ENCODE measurements at regions not wholly inside any gene's neighbourhood (a gene's known extent, or its start where the extent isn't known, plus 50 kb on each side); places are given as distances from the start of the nearest gene placed in this dataset.
"Not testable (repeated sequence)": the region's sequence is repeated elsewhere in the genome, so short reads cannot be mapped to it uniquely, and the experiment has no call there.

DNA sequence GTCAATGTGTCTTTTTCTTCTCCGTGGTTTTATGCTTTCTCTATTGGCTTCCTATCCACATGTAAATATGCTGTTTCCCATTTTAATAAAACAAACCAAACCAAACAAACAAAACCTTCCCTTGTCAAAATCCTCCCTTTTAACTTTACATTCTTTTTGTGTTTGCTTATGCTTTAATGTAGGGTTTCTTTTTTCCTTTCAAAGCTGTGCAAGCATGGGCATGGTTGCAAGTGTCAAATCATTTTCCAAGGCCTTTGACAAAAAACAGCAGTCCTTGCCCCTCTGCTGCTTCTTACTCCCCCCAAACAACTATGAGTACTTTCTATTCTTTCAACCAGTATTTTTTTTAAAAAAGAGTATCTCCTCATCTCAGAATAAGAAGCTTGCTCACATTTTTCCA, 66.0 kb upstream of the ACYP2 start:
- H3K4me3 ChIP-seq (ENCODE audit: low read length), result no peak overlapping the region
- H3K4me2 ChIP-seq (ENCODE audit: low read length), result no peak overlapping the region
- no peaks in the 10 kb centered on the region for H3K27me3 ChIP-seq (ENCODE audit: control insufficient read depth, insufficient read depth, low read length)

DNA sequence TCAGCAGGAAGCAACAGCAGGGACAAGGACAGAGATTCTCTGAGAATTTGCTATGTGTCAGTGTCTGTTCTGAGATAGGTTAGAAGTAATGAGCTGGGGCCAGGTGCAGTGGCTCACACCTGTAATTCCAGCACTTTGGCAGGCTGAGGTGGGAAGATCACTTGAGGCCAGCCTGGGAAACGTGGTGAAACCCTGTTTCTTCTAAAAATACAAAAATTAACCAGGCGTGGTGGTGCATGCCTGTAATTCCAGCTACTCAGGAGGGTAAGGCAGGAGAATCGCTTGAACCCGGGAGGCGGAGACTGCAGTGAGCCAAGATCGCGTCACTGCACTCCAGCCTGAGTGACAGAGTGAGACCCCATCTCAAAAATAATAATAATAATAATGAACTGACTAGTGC, 66.5 kb upstream of the ACYP2 start:
- not testable (repeated sequence) for H3K9ac ChIP-seq (ENCODE audit: low read depth, low read length); H3K4me3 ChIP-seq (ENCODE audit: low read length); H3K27me3 ChIP-seq (ENCODE audit: control insufficient read depth, insufficient read depth, low read length); H3K36me3 ChIP-seq (ENCODE audit: insufficient read depth, low read length); H3K4me2 ChIP-seq (ENCODE audit: low read length); H3K4me1 ChIP-seq (ENCODE audit: control insufficient read depth, insufficient read depth, low read length); H3K9me3 ChIP-seq (replicated peaks; ENCODE audit: low read length)

More for the DNA sequence above, 66.0 kb upstream of the ACYP2 start:
- no peaks in the 10 kb centered on the region for H3K4me1 ChIP-seq (ENCODE audit: control insufficient read depth, insufficient read depth, low read length)
- no peaks in the 10 kb centered on the region for H3K36me3 ChIP-seq (ENCODE audit: insufficient read depth, low read length)
- no peak overlapping the region for H3K9ac ChIP-seq (ENCODE audit: low read depth, low read length)
- no peaks in the 10 kb centered on the region for H3K9me3 ChIP-seq (replicated peaks; ENCODE audit: low read length)

DNA sequence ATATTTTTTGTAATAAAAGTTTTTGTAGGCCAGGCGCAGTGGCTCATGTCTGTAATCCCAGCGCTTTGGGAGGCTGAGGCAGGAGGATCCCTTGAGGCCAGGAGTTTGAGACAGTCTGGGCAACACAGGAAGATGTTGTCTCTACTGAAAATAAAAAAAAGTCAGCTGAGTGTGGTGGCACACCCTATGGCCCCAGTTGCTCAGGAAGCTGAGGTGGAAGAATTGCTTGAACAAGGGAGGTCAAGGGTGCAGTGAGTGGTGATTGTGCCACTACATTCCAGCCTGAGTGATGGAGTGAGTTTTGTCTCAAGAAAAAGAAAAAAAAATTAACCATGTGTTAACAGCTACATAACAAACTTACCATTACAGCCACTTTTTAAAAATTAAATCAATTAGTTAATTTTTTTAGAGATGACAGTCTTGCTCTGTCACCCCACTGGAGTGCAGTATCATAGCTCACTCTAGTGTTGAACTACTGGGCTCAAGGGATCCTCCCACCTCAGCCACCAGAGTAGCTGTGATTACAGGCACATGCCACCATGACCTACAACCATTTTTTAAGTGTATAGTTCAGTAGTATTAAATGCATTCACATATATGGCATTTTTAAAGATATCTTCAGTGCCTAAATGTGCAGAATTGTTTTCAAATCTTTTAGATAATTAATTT, 67.2 kb upstream of the ACYP2 start:
- Histone ChIP-seq H3K4me2 (ENCODE audit: low read length) (no peak overlapping the region), H3K9me3 (replicated peaks; ENCODE audit: low read length) (no peaks in the 10 kb centered on the region), H3K4me3 (ENCODE audit: low read length) (no peak overlapping the region), H3K4me1 (ENCODE audit: control insufficient read depth, insufficient read depth, low read length) (no peaks in the 10 kb centered on the region), H3K9ac (ENCODE audit: low read depth, low read length) (no peak overlapping the region), H3K36me3 (ENCODE audit: insufficient read depth, low read length) (no peaks in the 10 kb centered on the region), H3K27me3 (ENCODE audit: control insufficient read depth, insufficient read depth, low read length) (no peaks in the 10 kb centered on the region)

- no peak overlapping the region for H3K9ac ChIP-seq (ENCODE audit: low read depth, low read length)
- H3K4me1 ChIP-seq (ENCODE audit: control insufficient read depth, insufficient read depth, low read length), result peaks cover 3% of the 10 kb centered on the region
- H3K36me3 ChIP-seq (ENCODE audit: insufficient read depth, low read length), result no peaks in the 10 kb centered on the region
- H3K9me3 ChIP-seq (replicated peaks; ENCODE audit: low read length), result no peaks in the 10 kb centered on the region
- H3K4me3 ChIP-seq (ENCODE audit: low read length), result no peak overlapping the region
- H3K4me2 ChIP-seq (ENCODE audit: low read length), result no peak overlapping the region
- no peaks in the 10 kb centered on the region for H3K27me3 ChIP-seq (ENCODE audit: control insufficient read depth, insufficient read depth, low read length)
Measured at GRCh38 chr2:54047658-54048057, 67.8 kb upstream of the ACYP2 start.

GRCh38 chr2:54047091-54047490, 68.3 kb upstream of the ACYP2 start:
- H3K36me3 ChIP-seq (ENCODE audit: insufficient read depth, low read length), result no peaks in the 10 kb centered on the region
- peaks cover 9% of the 10 kb centered on the region for H3K4me1 ChIP-seq (ENCODE audit: control insufficient read depth, insufficient read depth, low read length)
- no peak overlapping the region for H3K4me2 ChIP-seq (ENCODE audit: low read length)
- H3K27me3 ChIP-seq (ENCODE audit: control insufficient read depth, insufficient read depth, low read length), result no peaks in the 10 kb centered on the region
- no peak overlapping the region for H3K9ac ChIP-seq (ENCODE audit: low read depth, low read length)
- H3K9me3 ChIP-seq (replicated peaks; ENCODE audit: low read length), result no peaks in the 10 kb centered on the region
- H3K4me3 ChIP-seq (ENCODE audit: low read length), result no peak overlapping the region

- no peaks in the 10 kb centered on the region for H3K27me3 ChIP-seq (ENCODE audit: control insufficient read depth, insufficient read depth, low read length)
- H3K36me3 ChIP-seq (ENCODE audit: insufficient read depth, low read length), result no peaks in the 10 kb centered on the region
- no peak overlapping the region for H3K4me3 ChIP-seq (ENCODE audit: low read length)
- H3K4me2 ChIP-seq (ENCODE audit: low read length), result no peak overlapping the region
- H3K9me3 ChIP-seq (replicated peaks; ENCODE audit: low read length), result no peaks in the 10 kb centered on the region
- H3K9ac ChIP-seq (ENCODE audit: low read depth, low read length), result no peak overlapping the region
- H3K4me1 ChIP-seq (ENCODE audit: control insufficient read depth, insufficient read depth, low read length), result peaks cover 26% of the 10 kb centered on the region
Measured at GRCh38 chr2:54042897-54043620, 72.3 kb upstream of the PSME4 start.

DNA sequence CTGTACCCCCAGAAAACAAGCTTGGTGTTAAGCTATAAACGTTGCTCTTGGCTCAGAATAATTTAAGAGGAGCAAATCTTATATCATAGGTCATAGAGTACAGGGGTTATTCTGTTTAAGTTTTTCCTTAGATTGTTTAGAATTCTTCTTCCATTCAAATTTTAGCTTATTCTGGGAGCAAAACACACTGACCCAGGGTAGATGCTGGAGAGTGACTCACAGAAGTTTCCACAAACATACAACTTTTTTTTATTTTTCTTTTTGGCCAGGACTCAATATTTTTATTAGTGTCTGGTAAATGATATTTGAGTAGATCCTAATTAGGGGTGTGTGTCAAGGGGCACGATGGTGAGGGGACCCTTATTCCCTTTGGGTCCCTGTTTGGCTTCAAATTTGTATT, 71.5 kb upstream of the PSME4 start:
- Histone ChIP-seq H3K4me3 (ENCODE audit: low read length) (no peak overlapping the region), H3K4me2 (ENCODE audit: low read length) (no peak overlapping the region), H3K36me3 (ENCODE audit: insufficient read depth, low read length) (no peaks in the 10 kb centered on the region), H3K9me3 (replicated peaks; ENCODE audit: low read length) (no peaks in the 10 kb centered on the region), H3K9ac (ENCODE audit: low read depth, low read length) (no peak overlapping the region), H3K27me3 (ENCODE audit: control insufficient read depth, insufficient read depth, low read length) (no peaks in the 10 kb centered on the region), H3K4me1 (ENCODE audit: control insufficient read depth, insufficient read depth, low read length) (peaks cover 26% of the 10 kb centered on the region)

GRCh38 chr2:54041135-54041534, 70.3 kb upstream of the PSME4 start:
- no peaks in the 10 kb centered on the region for H3K27me3 ChIP-seq (ENCODE audit: control insufficient read depth, insufficient read depth, low read length)
- no peaks in the 10 kb centered on the region for H3K36me3 ChIP-seq (ENCODE audit: insufficient read depth, low read length)
- H3K9me3 ChIP-seq (replicated peaks; ENCODE audit: low read length), result no peaks in the 10 kb centered on the region
- H3K4me2 ChIP-seq (ENCODE audit: low read length), result no peak overlapping the region
- peaks cover 26% of the 10 kb centered on the region for H3K4me1 ChIP-seq (ENCODE audit: control insufficient read depth, insufficient read depth, low read length)
- H3K4me3 ChIP-seq (ENCODE audit: low read length), result no peak overlapping the region
- H3K9ac ChIP-seq (ENCODE audit: low read depth, low read length), result no peak overlapping the region

GRCh38 chr2:54040685-54041084, 69.9 kb upstream of the PSME4 start:
- H3K9ac ChIP-seq (ENCODE audit: low read depth, low read length), result no peak overlapping the region
- H3K36me3 ChIP-seq (ENCODE audit: insufficient read depth, low read length), result no peaks in the 10 kb centered on the region
- no peaks in the 10 kb centered on the region for H3K9me3 ChIP-seq (replicated peaks; ENCODE audit: low read length)
- H3K4me1 ChIP-seq (ENCODE audit: control insufficient read depth, insufficient read depth, low read length), result peaks cover 26% of the 10 kb centered on the region
- no peaks in the 10 kb centered on the region for H3K27me3 ChIP-seq (ENCODE audit: control insufficient read depth, insufficient read depth, low read length)
- H3K4me2 ChIP-seq (ENCODE audit: low read length), result no peak overlapping the region
- no peak overlapping the region for H3K4me3 ChIP-seq (ENCODE audit: low read length)

DNA sequence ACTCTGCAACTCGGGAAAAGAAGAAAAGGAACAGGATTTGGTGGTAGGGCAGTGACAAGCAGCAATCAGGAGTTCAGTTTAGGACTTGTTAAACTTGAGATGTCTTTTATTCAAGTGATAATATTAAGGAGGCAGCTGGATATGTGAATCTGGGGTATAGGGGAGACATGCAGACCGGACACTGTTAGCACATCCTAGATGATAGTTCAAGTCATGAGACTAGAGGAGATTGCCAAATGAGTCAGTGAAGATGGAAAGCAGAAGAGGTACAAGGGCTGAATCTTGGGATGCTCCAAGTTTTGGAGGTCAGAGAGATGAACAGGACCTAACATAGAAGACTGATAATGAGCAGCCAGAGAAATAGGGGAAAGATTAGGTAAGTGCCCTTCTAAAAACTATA, 69.5 kb upstream of the PSME4 start:
- no peak overlapping the region for H3K9ac ChIP-seq (ENCODE audit: low read depth, low read length)
- no peaks in the 10 kb centered on the region for H3K9me3 ChIP-seq (replicated peaks; ENCODE audit: low read length)
- H3K4me3 ChIP-seq (ENCODE audit: low read length), result no peak overlapping the region
- peaks cover 26% of the 10 kb centered on the region for H3K4me1 ChIP-seq (ENCODE audit: control insufficient read depth, insufficient read depth, low read length)
- no peaks in the 10 kb centered on the region for H3K36me3 ChIP-seq (ENCODE audit: insufficient read depth, low read length)
- no peak overlapping the region for H3K4me2 ChIP-seq (ENCODE audit: low read length)
- no peaks in the 10 kb centered on the region for H3K27me3 ChIP-seq (ENCODE audit: control insufficient read depth, insufficient read depth, low read length)

DNA sequence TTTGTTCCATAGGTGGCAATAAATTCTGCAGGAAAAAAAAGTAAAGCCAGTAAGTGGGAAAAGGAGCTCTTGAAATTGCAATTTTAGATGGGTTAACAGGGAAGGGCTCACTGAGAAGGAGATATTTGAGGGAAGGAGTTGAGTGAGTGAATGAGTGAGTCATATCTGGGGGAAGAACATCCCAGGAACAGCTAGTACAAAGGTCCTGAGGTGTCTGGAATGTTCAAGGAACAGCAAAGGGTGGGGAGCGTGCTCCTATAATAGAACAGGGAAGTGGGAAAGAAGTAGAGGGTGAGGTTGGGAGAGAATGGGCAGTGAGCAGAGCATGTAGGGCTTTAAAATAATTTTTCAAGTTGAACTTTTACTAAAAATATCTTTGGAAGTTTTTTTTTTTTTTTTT, 68.0 kb upstream of the PSME4 start:
- no peaks in the 10 kb centered on the region for H3K36me3 ChIP-seq (ENCODE audit: insufficient read depth, low read length)
- no peak overlapping the region for H3K4me2 ChIP-seq (ENCODE audit: low read length)
- H3K4me1 ChIP-seq (ENCODE audit: control insufficient read depth, insufficient read depth, low read length), result peaks cover 26% of the 10 kb centered on the region
- H3K4me3 ChIP-seq (ENCODE audit: low read length), result no peak overlapping the region
- no peaks in the 10 kb centered on the region for H3K27me3 ChIP-seq (ENCODE audit: control insufficient read depth, insufficient read depth, low read length)
- H3K9ac ChIP-seq (ENCODE audit: low read depth, low read length), result no peak overlapping the region
- no peaks in the 10 kb centered on the region for H3K9me3 ChIP-seq (replicated peaks; ENCODE audit: low read length)

GRCh38 chr2:54031288-54031687, 60.5 kb upstream of the PSME4 start:
- H3K4me2 ChIP-seq (ENCODE audit: low read length); H3K9me3 ChIP-seq (replicated peaks; ENCODE audit: low read length); H3K27me3 ChIP-seq (ENCODE audit: control insufficient read depth, insufficient read depth, low read length); H3K9ac ChIP-seq (ENCODE audit: low read depth, low read length); H3K4me1 ChIP-seq (ENCODE audit: control insufficient read depth, insufficient read depth, low read length); H3K4me3 ChIP-seq (ENCODE audit: low read length); H3K36me3 ChIP-seq (ENCODE audit: insufficient read depth, low read length): not testable (repeated sequence)
